ENCODE measurements at regions not wholly inside any gene's neighbourhood (a gene's known extent, or its start where the extent isn't known, plus 50 kb on each side); places are given as distances from the start of the nearest gene placed in this dataset.

DNA sequence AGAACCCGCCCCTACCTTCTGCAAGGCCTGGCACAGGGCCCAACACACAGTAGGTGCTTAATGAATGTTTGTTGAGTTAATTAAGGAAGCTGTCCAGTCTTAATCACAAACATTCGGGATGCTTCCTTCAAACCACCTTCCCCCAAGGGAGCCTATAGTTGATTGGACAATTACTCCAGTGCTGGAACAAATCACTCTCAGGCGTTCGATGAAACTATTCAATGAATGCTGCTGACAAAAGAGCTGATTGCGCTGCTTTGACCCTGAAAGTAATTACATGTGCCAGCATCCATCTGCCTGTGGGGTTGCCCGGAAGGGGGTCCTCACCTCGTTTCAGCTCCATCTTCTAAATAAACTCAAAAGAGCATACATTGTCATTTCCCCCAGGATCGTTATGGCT lies 112.0 kb upstream of the SRSF6 start:
- CTCF ChIA-PET: interaction anchor here (1.4 kb wide), 1 partner anchor 16 kb away, joined by 4 read pairs; no protein-coding TSS in a partner anchor
- Histone ChIP-seq H3K4me3 (ENCODE audit: low read depth, low read length) (no peak overlapping the region), H3K36me3 (ENCODE audit: control insufficient read depth, insufficient read depth, low read length) (no peaks in the 10 kb centered on the region), H3K27me3 (ENCODE audit: control insufficient read depth, insufficient read depth, low read length) (peaks cover 2% of the 10 kb centered on the region; the same call in 1 of the 2 replicates)
- POLR2A ChIA-PET: no interaction called here
- no peak for DNase-seq (ENCODE audit: low read depth)
- TF ChIP-seq CTCF (IDR thresholded peaks at IDR 0.05; ENCODE audit: insufficient read depth, low read depth, low read length): no peak

- DNase-seq (ENCODE audit: low read depth): no peak
- H3K36me3 ChIP-seq (ENCODE audit: control insufficient read depth, insufficient read depth, low read length): no peaks in the 10 kb centered on the region
- ChIA-PET POLR2A (no interaction called here), CTCF (no interaction called here)
- no peak overlapping the region for H3K4me3 ChIP-seq (ENCODE audit: low read depth, low read length)
- TF ChIP-seq CTCF (IDR thresholded peaks at IDR 0.05; ENCODE audit: insufficient read depth, low read depth, low read length): no peak
- H3K27me3 ChIP-seq (ENCODE audit: control insufficient read depth, insufficient read depth, low read length): no peaks in the 10 kb centered on the region
Measured at GRCh38 chr20:43341511-43341910, 116.2 kb upstream of the SRSF6 start.

DNA sequence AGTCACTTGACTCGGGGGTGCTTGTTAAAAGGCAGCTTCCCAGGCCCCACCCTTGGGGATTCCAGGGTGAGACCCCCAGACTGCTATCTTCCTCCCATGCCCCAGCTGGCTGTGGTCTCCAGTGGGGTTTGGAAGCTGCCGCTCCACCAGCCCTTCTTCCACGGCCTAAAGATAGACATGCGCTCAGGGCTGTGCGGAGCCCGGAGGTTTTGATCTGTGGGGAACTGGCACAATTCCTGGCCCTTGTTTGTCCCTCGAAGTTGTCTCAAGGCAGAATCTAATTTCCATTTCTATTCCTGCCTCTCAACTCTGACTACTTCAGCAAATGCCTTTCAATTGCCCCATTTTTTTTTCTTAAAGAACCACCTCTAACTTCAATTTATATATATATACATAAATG lies 120.7 kb upstream of the SRSF6 start:
- H3K4me3 ChIP-seq (ENCODE audit: low read depth, low read length): no peak overlapping the region
- ChIA-PET POLR2A (no interaction called here), CTCF (no interaction called here)
- no peaks in the 10 kb centered on the region for H3K36me3 ChIP-seq (ENCODE audit: control insufficient read depth, insufficient read depth, low read length)
- no peaks in the 10 kb centered on the region for H3K27me3 ChIP-seq (ENCODE audit: control insufficient read depth, insufficient read depth, low read length)
- TF ChIP-seq CTCF (IDR thresholded peaks at IDR 0.05; ENCODE audit: insufficient read depth, low read depth, low read length): no peak
- DNase-seq (ENCODE audit: low read depth): no peak

- no peaks in the 10 kb centered on the region for H3K36me3 ChIP-seq (ENCODE audit: control insufficient read depth, insufficient read depth, low read length)
- no peak for DNase-seq (ENCODE audit: low read depth)
- ChIA-PET CTCF (no interaction called here), POLR2A (no interaction called here)
- H3K27me3 ChIP-seq (ENCODE audit: control insufficient read depth, insufficient read depth, low read length): no peaks in the 10 kb centered on the region
- no peak for TF ChIP-seq CTCF (IDR thresholded peaks at IDR 0.05; ENCODE audit: insufficient read depth, low read depth, low read length)
- H3K4me3 ChIP-seq (ENCODE audit: low read depth, low read length): no peak overlapping the region
Measured at GRCh38 chr20:43334080-43334479, 123.6 kb upstream of the SRSF6 start.

DNA sequence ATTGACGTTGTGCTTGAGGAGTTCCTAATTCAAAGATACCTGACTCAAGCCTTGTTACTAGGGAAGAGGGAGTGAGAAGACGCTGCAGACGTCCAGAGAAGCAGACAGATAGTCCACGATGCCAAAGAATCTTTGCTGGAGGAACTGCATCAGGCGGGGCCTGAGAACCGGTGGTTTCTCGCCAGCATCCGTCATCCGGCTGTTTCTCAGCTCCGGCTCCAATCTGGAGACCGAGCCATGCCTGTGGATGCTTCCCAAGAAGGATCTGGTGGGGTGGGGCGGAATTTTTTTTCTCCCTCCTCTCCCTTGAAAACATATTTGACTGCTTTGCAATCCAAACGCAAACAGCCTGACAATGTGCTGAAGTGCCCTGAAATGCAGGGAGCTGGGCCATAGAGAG lies 125.8 kb upstream of the SRSF6 start:
- POLR2A ChIA-PET: no interaction called here
- no peak overlapping the region for H3K4me3 ChIP-seq (ENCODE audit: low read depth, low read length)
- no peak for TF ChIP-seq CTCF (IDR thresholded peaks at IDR 0.05; ENCODE audit: insufficient read depth, low read depth, low read length)
- no peaks in the 10 kb centered on the region for H3K27me3 ChIP-seq (ENCODE audit: control insufficient read depth, insufficient read depth, low read length)
- CTCF ChIA-PET: no interaction called here
- H3K36me3 ChIP-seq (ENCODE audit: control insufficient read depth, insufficient read depth, low read length): no peaks in the 10 kb centered on the region
- DNase-seq (ENCODE audit: low read depth): no peak
